GM21360 (cell line): ENCODE measurements at regions not wholly inside any gene's neighbourhood (a gene's known extent, or its start where the extent isn't known, plus 50 kb on each side); places are given as distances from the start of the nearest gene placed in this dataset.

Experiments
- ATAC-seq: cut with Tn5 transposase; IDR thresholded peaks from one replicate; pipeline ENCODE4 v1.9.1; 2021; ENCODE audit warnings: mild to moderate bottlenecking, moderate library complexity; ENCODE audit not compliant: unreplicated experiment

GRCh38 chr10:128774979-128775378 is 648.8 kb upstream of the MKI67 start:
- no peak for ATAC-seq

GRCh38 chr10:128775743-128776142 is 649.5 kb upstream of the MKI67 start:
- ATAC-seq = no peak

GRCh38 chr10:128776673-128777252 is 650.5 kb upstream of the MKI67 start:
- ATAC-seq = no peak

GRCh38 chr10:128777342-128777741 is 651.1 kb upstream of the MKI67 start:
- no peak for ATAC-seq

- ATAC-seq = no peak
These were observed 653.2 kb upstream of the MKI67 start for GRCh38 chr10:128779416-128779815.

- no peak for ATAC-seq
These were observed 654.0 kb upstream of the MKI67 start for GRCh38 chr10:128780156-128780761.

- ATAC-seq = no peak
These were observed 655.4 kb upstream of the MKI67 start for GRCh38 chr10:128781637-128782036.

GRCh38 chr10:128784444-128784843 is 658.2 kb upstream of the MKI67 start:
- ATAC-seq = no peak

- ATAC-seq = no peak
These were observed 666.4 kb upstream of the MKI67 start for GRCh38 chr10:128792426-128793140.

- ATAC-seq = no peak
These were observed 667.8 kb upstream of the MKI67 start for GRCh38 chr10:128793726-128794655.

- ATAC-seq = no peak
These were observed 670.2 kb upstream of the MKI67 start for GRCh38 chr10:128796396-128796912.

GRCh38 chr10:128802062-128802461 is 665.0 kb upstream of the MGMT start:
- ATAC-seq = no peak

GRCh38 chr10:128803790-128804189 is 663.3 kb upstream of the MGMT start:
- no peak for ATAC-seq

- ATAC-seq = no peak
These were observed 662.6 kb upstream of the MGMT start for GRCh38 chr10:128804411-128804810.

GRCh38 chr10:128808921-128809440 is 658.1 kb upstream of the MGMT start:
- no peak for ATAC-seq

GRCh38 chr10:128811511-128811910 is 655.5 kb upstream of the MGMT start:
- no peak for ATAC-seq

GRCh38 chr10:128812000-128812399 is 655.0 kb upstream of the MGMT start:
- no peak for ATAC-seq

- no peak for ATAC-seq
These were observed 653.5 kb upstream of the MGMT start for GRCh38 chr10:128813574-128813973.

- no peak for ATAC-seq
These were observed 653.0 kb upstream of the MGMT start for GRCh38 chr10:128814024-128814423.

- no peak for ATAC-seq
These were observed 652.3 kb upstream of the MGMT start for GRCh38 chr10:128814782-128815181.

- no peak for ATAC-seq
These were observed 650.3 kb upstream of the MGMT start for GRCh38 chr10:128816726-128817125.
